HepG2 (cell line): ENCODE measurements at regions not wholly inside any gene's neighbourhood (a gene's known extent, or its start where the extent isn't known, plus 50 kb on each side); places are given as distances from the start of the nearest gene placed in this dataset.

Experiments
- ATAC-seq: fragments of 200-7000 bp; cut with Tn5 transposase; 3 replicates; pipeline ENCODE4 v1.9.1; 2020; ENCODE audit warnings: mild to moderate bottlenecking, moderate library complexity
- BruUV-seq: library from RNA; stranded (reverse); fragments of 400-500 nt; replicated peaks from 2 replicates; lab custom pipeline; 2021; lab: Mats Ljungman, UMichigan
- CTCF ChIA-PET: fragments of 300-600 bp; formaldehyde crosslinking; extraction: SDS; loops from one replicate; lab custom pipeline; 2021; ENCODE audit warnings: low total read pairs, inconsistent platforms, low intra/inter-chr PET ratio; lab: Yijun Ruan, JAX
- POLR2A ChIA-PET: fragments of 350-600 bp; sonication (Branson Sonifier 250); formaldehyde crosslinking; loops from one replicate; lab custom pipeline; 2020; ENCODE audit warnings: antibody characterized with exemption, inconsistent platforms; lab: Yijun Ruan, JAX
- DNase-seq: peaks from one replicate; pipeline ENCODE4 v3.0.0-alpha.2; 2015; ENCODE audit warnings: low spot score
- FAIRE-seq: peaks from 3 replicates; lab custom pipeline; 2011; peaks lifted over from hg19 to GRCh38; lab: Jason Lieb, UNC
- H2AFZ ChIP-seq: one replicate; pipeline ENCODE4 v1.6.1; 2011; ENCODE audit warnings: low read length, inconsistent platforms
- H3K27ac ChIP-seq: fragments of 300-600 bp; 3 replicates; pipeline ENCODE4 v1.8.0; 2011; ENCODE audit warnings: mixed run types, mild to moderate bottlenecking, mixed read lengths, low read length, inconsistent platforms; ENCODE audit not compliant: insufficient read depth; ENCODE audit errors: extremely low read length
- H3K27me3 ChIP-seq, 2 experiments: fragments of 200-600 bp in 1 of 2; 2 replicates in 1 of 2; 3 replicates in 1 of 2; pipeline versions ENCODE4 v1.6.0 to v1.8.0; 2011; ENCODE audit warnings: low read length in 2 of 2, mild to moderate bottlenecking in 2 of 2, moderate library complexity in 2 of 2, inconsistent platforms in 1 of 2; ENCODE audit not compliant: insufficient read depth in 2 of 2, control insufficient read depth in 1 of 2
- H3K36me3 ChIP-seq, 2 experiments: fragments of 200-600 bp in 1 of 2; replicated peaks in 1 of 2; 2 replicates in 1 of 2; 3 replicates in 1 of 2; pipeline versions ENCODE4 v1.5.1 to v1.8.0; 2011; ENCODE audit warnings: low read length in 2 of 2, inconsistent platforms in 1 of 2; ENCODE audit not compliant: insufficient read depth in 2 of 2, control insufficient read depth in 1 of 2
- H3K4me1 ChIP-seq: 2 replicates; pipeline ENCODE4 v1.5.1; 2012; ENCODE audit warnings: low read length, inconsistent platforms; ENCODE audit not compliant: insufficient read depth
- H3K4me2 ChIP-seq: 2 replicates; pipeline ENCODE4 v1.6.0; 2011; ENCODE audit warnings: low read depth, low read length, inconsistent platforms
- H3K4me3 ChIP-seq, 3 experiments: fragments of 200-600 bp in 1 of 3; sonication (generic), shearing (Covaris generic) in 1 of 3; replicated peaks in 1 of 3; 2 replicates each; pipeline ENCODE4 v1.5.1; 2011 to 2016; ENCODE audit warnings: low read length in 3 of 3, inconsistent platforms in 2 of 3, low read depth in 2 of 3, mild to moderate bottlenecking in 2 of 3, control low read depth in 1 of 3, mixed read lengths in 1 of 3; ENCODE audit not compliant: insufficient read depth in 1 of 3
- H3K79me2 ChIP-seq: one replicate; pipeline ENCODE4 v1.6.1; 2011; ENCODE audit warnings: low read length, inconsistent platforms; ENCODE audit not compliant: insufficient read depth
- H3K9ac ChIP-seq: 2 replicates; pipeline ENCODE4 v1.6.0; 2011; ENCODE audit warnings: mild to moderate bottlenecking, low read depth, low read length, inconsistent platforms; ENCODE audit not compliant: insufficient read depth
- H3K9me3 ChIP-seq: 2 replicates; pipeline ENCODE4 v1.5.1; 2012; ENCODE audit warnings: mild to moderate bottlenecking, low read length
- H4K20me1 ChIP-seq: 2 replicates; pipeline ENCODE4 v1.6.0; 2011; ENCODE audit warnings: inconsistent platforms, mild to moderate bottlenecking, low read length, moderate library complexity; ENCODE audit not compliant: insufficient read depth
- GMEB1 ChIP-seq: sonication (generic); formaldehyde crosslinking; IDR thresholded peaks from 2 replicates; pipeline ENCODE4 v1.5.1; 2020; ENCODE audit warnings: missing genetic modification reagents, mild to moderate bottlenecking, borderline replicate concordance
- MXI1 ChIP-seq: IDR thresholded peaks from 3 replicates; pipeline ENCODE4 v1.6.1; 2012; ENCODE audit warnings: low read depth, low read length, inconsistent platforms, borderline replicate concordance
- ZFAT ChIP-seq: sonication (generic); formaldehyde crosslinking; conservative IDR thresholded peaks from 2 replicates; pipeline ENCODE4 v1.8.1; 2023; ENCODE audit warnings: missing genetic modification reagents, inconsistent platforms
- ZNF331 ChIP-seq: sonication (generic); formaldehyde crosslinking; IDR thresholded peaks from 2 replicates; pipeline ENCODE4 v1.4.0; 2020; ENCODE audit warnings: missing genetic modification reagents
- ZNF563 ChIP-seq: sonication (generic); formaldehyde crosslinking; IDR thresholded peaks from 2 replicates; pipeline ENCODE4 v1.8.0; 2022; ENCODE audit warnings: mild to moderate bottlenecking, moderate library complexity, missing genetic modification reagents
- ZNF672 ChIP-seq: sonication (generic); formaldehyde crosslinking; IDR thresholded peaks from 2 replicates; pipeline ENCODE4 v1.8.1; 2022; ENCODE audit warnings: missing genetic modification reagents
- WGBS: methylation state at CpG from one replicate; pipeline ENCODE4 v1.1.6; 2017; ENCODE audit warnings: low lambda C conversion rate; 5-methylcytosine and 5-hydroxymethylcytosine counted together
- in situ Hi-C: cut with HindIII; loops from 2 replicates; pipeline ENCODE4 v1.10.0; 2017; ENCODE audit warnings: low pct_unique_long_range_greater_than_20kb; ENCODE audit not compliant: extremely low pct_ligation_motif_present
- intact Hi-C: fragments of 100-400 bp; cut with micrococcal nuclease; formaldehyde crosslinking; loops from one replicate; pipeline ENCODE4 v1.10.0; 2022; ENCODE audit not compliant: unreplicated experiment

- 10% methylated on average over 3 of the region's 6 CpGs for WGBS
- CTCF ChIA-PET: no interaction called here
These were observed 88.7 kb downstream of the AIPL1 start for GRCh38 chr17:6346156-6346786.

GRCh38 chr17:6343736-6344135 is 91.2 kb downstream of the AIPL1 start:
- Histone ChIP-seq H3K27ac (no peak overlapping the region), H4K20me1 (no peaks in the 10 kb centered on the region), H3K79me2 (no peaks in the 10 kb centered on the region), H3K4me1 (no peaks in the 10 kb centered on the region), H3K4me3 (no peak overlapping the region), H3K9me3 (no peaks in the 10 kb centered on the region), H3K4me2 (no peak overlapping the region), H3K27me3 (peaks cover 0 to 3% of the 10 kb centered on the region in 2 experiments; a peak in 2 of 5 replicates), H2AFZ (no peak overlapping the region), H3K9ac (no peak overlapping the region), H3K36me3 (no peaks in the 10 kb centered on the region)
- in situ Hi-C loops: no loop called here
- intact Hi-C loops: no loop called here
- 32% methylated on average over 2 of the region's 3 CpGs for whole genome bisulfite sequencing
- ATAC-seq (no peak), FAIRE-seq (no peak), DNase-seq (no peak)
- ChIA-PET POLR2A (no interaction called here), CTCF (no interaction called here)
- TF ChIP-seq ZNF672 (CRISPR knock-in tag) (no peak), GMEB1 (CRISPR knock-in tag) (no peak)
- no TSS peak for BruUV-seq

More at GRCh38 chr17:6346156-6346786, 88.7 kb downstream of the AIPL1 start:
- H3K9me3 ChIP-seq: no peaks in the 10 kb centered on the region
- in situ Hi-C loops: no loop called here
- ATAC-seq (no peak), DNase-seq (no peak), FAIRE-seq (no peak)
- peaks cover 0 to 3% of the 10 kb centered on the region in 2 experiments; a peak in 2 of 5 replicates for H3K27me3 ChIP-seq
- H3K27ac ChIP-seq: no peak overlapping the region
- no peaks in the 10 kb centered on the region for H4K20me1 ChIP-seq
- H3K4me2 ChIP-seq: no peak overlapping the region
- no peak overlapping the region for H3K9ac ChIP-seq
- no peaks in the 10 kb centered on the region for H3K79me2 ChIP-seq
- POLR2A ChIA-PET: no interaction called here
- no peaks in the 10 kb centered on the region for H3K4me1 ChIP-seq
- no TSS peak for BruUV-seq
- no peak overlapping the region for H3K4me3 ChIP-seq
- no peaks in the 10 kb centered on the region for H3K36me3 ChIP-seq
- intact Hi-C loops: no loop called here
- no peak overlapping the region for H2AFZ ChIP-seq
- TF ChIP-seq MXI1 (no peak), ZNF563 (CRISPR knock-in tag) (no peak), ZFAT (CRISPR knock-in tag) (no peak), ZNF331 (CRISPR knock-in tag) (no peak)
